Retina (tissue), 1 donor: ENCODE measurements at regions not wholly inside any gene's neighbourhood (a gene's known extent, or its start where the extent isn't known, plus 50 kb on each side); places are given as distances from the start of the nearest gene placed in this dataset.
"Not testable (repeated sequence)": the region's sequence is repeated elsewhere in the genome, so short reads cannot be mapped to it uniquely, and the experiment has no call there.

ENCODE experiments used
- DNase-seq: peaks from one replicate; pipeline ENCODE4 v3.0.0-alpha.2; 2016

GRCh38 chr1:227508431-227508830 is 54.9 kb upstream of the ZNF678 start:
- DNase-seq, result no peak

- not testable (repeated sequence) for DNase-seq
Observed at GRCh38 chr1:227506490-227507393, 56.6 kb upstream of the ZNF678 start.

GRCh38 chr1:227496045-227496444 is 67.3 kb upstream of the ZNF678 start:
- DNase-seq, result not testable (repeated sequence)

- not testable (repeated sequence) for DNase-seq
Observed at GRCh38 chr1:227493863-227494551, 69.3 kb upstream of the ZNF678 start.

- no peak for DNase-seq
Observed at GRCh38 chr1:227490478-227490877, 72.9 kb upstream of the ZNF678 start.

- no peak for DNase-seq
Observed at GRCh38 chr1:227490001-227490400, 73.4 kb upstream of the ZNF678 start.

- DNase-seq, result no peak
Observed at GRCh38 chr1:227489572-227489971, 73.8 kb upstream of the ZNF678 start.

- DNase-seq, result no peak
Observed at GRCh38 chr1:227487606-227488005, 75.8 kb upstream of the ZNF678 start.

- DNase-seq, result no peak
Observed at GRCh38 chr1:227486559-227486958, 76.8 kb upstream of the ZNF678 start.

- no peak for DNase-seq
Observed at GRCh38 chr1:227482023-227482299, 81.4 kb upstream of the ZNF678 start.

- DNase-seq, result peak; percentile 32
Observed at GRCh38 chr1:227474072-227474471, 89.3 kb upstream of the ZNF678 start.

GRCh38 chr1:227472772-227473171 is 90.6 kb upstream of the ZNF678 start:
- no peak for DNase-seq

GRCh38 chr1:227470688-227471087 is 92.7 kb upstream of the ZNF678 start:
- DNase-seq, result no peak

- DNase-seq, result no peak
Observed at GRCh38 chr1:227469708-227470107, 93.6 kb upstream of the ZNF678 start.

- DNase-seq, result no peak
Observed at GRCh38 chr1:227466039-227466645, 97.2 kb upstream of the ZNF678 start.

- DNase-seq, result no peak
Observed at GRCh38 chr1:227465256-227465655, 98.1 kb upstream of the ZNF678 start.

GRCh38 chr1:227459977-227460376 is 103.4 kb upstream of the ZNF678 start:
- DNase-seq, result no peak

GRCh38 chr1:227459326-227459841 is 104.0 kb upstream of the ZNF678 start:
- no peak for DNase-seq

- no peak for DNase-seq
Observed at GRCh38 chr1:227454686-227455085, 108.7 kb upstream of the ZNF678 start.

- no peak for DNase-seq
Observed at GRCh38 chr1:227453631-227454355, 109.6 kb upstream of the ZNF678 start.

GRCh38 chr1:227451954-227452353 is 111.4 kb upstream of the ZNF678 start:
- DNase-seq, result no peak

- no peak for DNase-seq
Observed at GRCh38 chr1:227451057-227451456, 112.3 kb upstream of the ZNF678 start.

- no peak for DNase-seq
Observed at GRCh38 chr1:227450489-227450888, 112.9 kb upstream of the ZNF678 start.
